ENCODE measurements at regions not wholly inside any gene's neighbourhood (a gene's known extent, or its start where the extent isn't known, plus 50 kb on each side); places are given as distances from the start of the nearest gene placed in this dataset.

- TF ChIP-seq YY1 (IDR thresholded peaks at IDR 0.05; ENCODE audit: insufficient read depth, insufficient read length) (no peak), SUZ12 (IDR thresholded peaks at IDR 0.05; ENCODE audit: extremely low read depth, insufficient read depth, insufficient read length) (no peak)
Observed at GRCh38 chr2:5322396-5322795, 369.8 kb upstream of the SOX11 start.
